ENCODE measurements at regions not wholly inside any gene's neighbourhood (a gene's known extent, or its start where the extent isn't known, plus 50 kb on each side); places are given as distances from the start of the nearest gene placed in this dataset.
A peak's percentile ranks its signal among the peaks of the same experiment; 100 is the strongest.
"Not testable (repeated sequence)": the region's sequence is repeated elsewhere in the genome, so short reads cannot be mapped to it uniquely, and the experiment has no call there.

- H3K4me1 ChIP-seq (ENCODE audit: control insufficient read depth, low read depth, low read length); H3K27me3 ChIP-seq (ENCODE audit: control insufficient read depth, insufficient read depth, low read length): not testable (repeated sequence)
These were observed 81.8 kb upstream of the PZP start for GRCh38 chr12:9289984-9290383.

GRCh38 chr12:9284724-9285123 is 76.5 kb upstream of the PZP start:
- H3K9me3 ChIP-seq (ENCODE audit: control insufficient read depth, low read depth, low read length); H3K4me1 ChIP-seq (ENCODE audit: control insufficient read depth, low read depth, low read length); H3K27me3 ChIP-seq (ENCODE audit: control insufficient read depth, insufficient read depth, low read length); H3K27ac ChIP-seq (ENCODE audit: low read length); H3K36me3 ChIP-seq (ENCODE audit: control insufficient read depth, low read depth, low read length): not testable (repeated sequence)
- Histone ChIP-seq H3K4me3 (ENCODE audit: low read length) (peak overlapping the region; percentile 64), H3K9ac (ENCODE audit: low read length) (peak overlapping the region; percentile 68)

More at GRCh38 chr12:9289984-9290383, 81.8 kb upstream of the PZP start:
- H3K36me3 ChIP-seq (ENCODE audit: control insufficient read depth, low read depth, low read length); H3K9me3 ChIP-seq (ENCODE audit: control insufficient read depth, low read depth, low read length); H3K9ac ChIP-seq (ENCODE audit: low read length); H3K4me3 ChIP-seq (ENCODE audit: low read length); H3K27ac ChIP-seq (ENCODE audit: low read length): not testable (repeated sequence)

DNA sequence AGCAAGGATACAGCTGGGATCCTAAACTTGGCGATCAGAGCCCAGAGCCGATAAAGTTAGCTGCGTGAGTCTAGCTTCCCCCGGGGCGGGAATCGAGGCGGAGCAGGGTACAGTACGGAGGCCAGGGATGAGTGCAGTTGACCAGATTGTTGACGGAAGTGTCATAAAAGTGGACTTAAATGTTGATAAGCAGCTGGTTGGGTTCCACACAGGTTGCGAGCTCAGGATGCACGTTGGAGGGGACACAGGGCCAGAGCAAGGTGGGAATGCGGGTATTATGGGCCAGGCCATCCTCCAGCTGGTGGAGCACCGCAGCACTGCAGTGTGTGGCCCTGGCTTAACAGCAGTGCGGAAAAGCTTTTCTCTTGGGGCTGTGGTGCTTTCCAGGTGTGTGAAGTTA is 76.0 kb upstream of the PZP start:
- H3K4me3 ChIP-seq (ENCODE audit: low read length) = peak overlapping the region; percentile 64
- not testable (repeated sequence) for H3K27ac ChIP-seq (ENCODE audit: low read length); H3K4me1 ChIP-seq (ENCODE audit: control insufficient read depth, low read depth, low read length); H3K27me3 ChIP-seq (ENCODE audit: control insufficient read depth, insufficient read depth, low read length); H3K9me3 ChIP-seq (ENCODE audit: control insufficient read depth, low read depth, low read length); H3K36me3 ChIP-seq (ENCODE audit: control insufficient read depth, low read depth, low read length)
- H3K9ac ChIP-seq (ENCODE audit: low read length) = peak overlapping the region; percentile 68

DNA sequence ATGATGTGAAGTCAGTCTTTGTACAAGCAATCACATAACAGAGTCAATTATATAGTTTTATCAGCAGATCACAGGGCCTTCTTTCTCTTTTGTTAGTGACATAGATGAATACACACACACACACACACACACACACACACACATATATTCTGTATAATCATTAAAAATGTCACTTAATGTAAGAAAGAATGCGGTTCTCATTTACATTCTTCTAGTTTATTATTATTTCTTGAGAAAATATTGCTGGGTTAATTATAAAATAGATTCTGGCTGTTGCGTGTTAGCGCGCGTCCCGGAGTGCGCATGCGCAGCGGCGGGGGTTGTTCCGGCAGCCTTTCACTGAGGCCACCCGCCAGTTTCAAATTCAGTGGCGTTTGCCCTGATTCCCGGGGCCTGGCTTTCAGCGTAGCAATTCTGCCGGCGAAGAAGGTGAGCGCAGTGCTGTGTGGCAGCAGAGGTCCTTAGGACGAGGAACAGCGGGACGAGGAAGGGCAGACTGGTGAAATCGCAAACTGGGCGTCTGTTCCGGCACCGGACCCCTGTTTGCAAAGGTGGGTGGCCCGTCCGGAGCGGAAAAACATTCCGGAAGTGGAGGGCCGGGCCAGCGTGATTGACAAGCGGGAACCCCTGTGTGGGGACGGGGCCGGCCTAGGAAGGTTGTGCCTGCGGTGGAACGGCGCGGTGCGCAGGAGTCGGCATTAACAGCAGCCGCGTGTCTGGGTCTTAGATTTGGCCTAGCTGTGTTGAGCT is 75.3 kb upstream of the PZP start:
- not testable (repeated sequence) for H3K9me3 ChIP-seq (ENCODE audit: control insufficient read depth, low read depth, low read length); H3K4me1 ChIP-seq (ENCODE audit: control insufficient read depth, low read depth, low read length); H3K27ac ChIP-seq (ENCODE audit: low read length); H3K36me3 ChIP-seq (ENCODE audit: control insufficient read depth, low read depth, low read length); H3K27me3 ChIP-seq (ENCODE audit: control insufficient read depth, insufficient read depth, low read length)
- Histone ChIP-seq H3K9ac (ENCODE audit: low read length) (peak overlapping the region; percentile 77), H3K4me3 (ENCODE audit: low read length) (peak overlapping the region; percentile 64)

DNA sequence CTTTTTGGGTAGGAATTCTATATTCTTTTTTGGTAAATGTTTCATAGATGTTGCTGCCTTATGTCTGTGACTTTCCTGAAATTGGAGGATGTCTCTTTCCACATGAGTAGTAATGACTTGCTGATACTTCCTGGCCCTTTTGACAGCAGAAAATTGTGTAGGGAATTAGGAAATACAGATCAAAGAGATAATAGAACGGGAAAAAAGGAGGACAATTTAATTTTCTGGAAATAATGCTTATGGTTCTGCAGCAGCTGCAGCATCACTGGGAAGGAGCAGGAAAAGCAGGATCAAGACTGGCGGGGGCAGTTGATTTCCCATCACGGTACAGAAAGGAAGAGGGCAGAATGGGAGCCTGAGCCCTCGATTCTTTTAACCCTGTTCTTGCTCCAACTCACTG is 68.8 kb upstream of the PZP start:
- Histone ChIP-seq H3K4me3 (ENCODE audit: low read length) (no peak overlapping the region), H3K36me3 (ENCODE audit: control insufficient read depth, low read depth, low read length) (no peaks in the 10 kb centered on the region), H3K27ac (ENCODE audit: low read length) (no peak overlapping the region), H3K9ac (ENCODE audit: low read length) (no peak overlapping the region), H3K27me3 (ENCODE audit: control insufficient read depth, insufficient read depth, low read length) (no peaks in the 10 kb centered on the region), H3K9me3 (ENCODE audit: control insufficient read depth, low read depth, low read length) (no peaks in the 10 kb centered on the region), H3K4me1 (ENCODE audit: control insufficient read depth, low read depth, low read length) (no peaks in the 10 kb centered on the region)

- no peak overlapping the region for H3K9ac ChIP-seq (ENCODE audit: low read length)
- H3K9me3 ChIP-seq (ENCODE audit: control insufficient read depth, low read depth, low read length) = no peaks in the 10 kb centered on the region
- no peaks in the 10 kb centered on the region for H3K36me3 ChIP-seq (ENCODE audit: control insufficient read depth, low read depth, low read length)
- no peaks in the 10 kb centered on the region for H3K4me1 ChIP-seq (ENCODE audit: control insufficient read depth, low read depth, low read length)
- no peaks in the 10 kb centered on the region for H3K27me3 ChIP-seq (ENCODE audit: control insufficient read depth, insufficient read depth, low read length)
- H3K27ac ChIP-seq (ENCODE audit: low read length) = no peak overlapping the region
- no peak overlapping the region for H3K4me3 ChIP-seq (ENCODE audit: low read length)
These were observed 65.1 kb upstream of the PZP start for GRCh38 chr12:9273276-9273675.

GRCh38 chr12:9271875-9272274 is 63.7 kb upstream of the PZP start:
- Histone ChIP-seq H3K27me3 (ENCODE audit: control insufficient read depth, insufficient read depth, low read length) (no peaks in the 10 kb centered on the region), H3K4me3 (ENCODE audit: low read length) (no peak overlapping the region), H3K9me3 (ENCODE audit: control insufficient read depth, low read depth, low read length) (no peaks in the 10 kb centered on the region), H3K36me3 (ENCODE audit: control insufficient read depth, low read depth, low read length) (no peaks in the 10 kb centered on the region), H3K27ac (ENCODE audit: low read length) (no peak overlapping the region), H3K9ac (ENCODE audit: low read length) (no peak overlapping the region), H3K4me1 (ENCODE audit: control insufficient read depth, low read depth, low read length) (no peaks in the 10 kb centered on the region)

DNA sequence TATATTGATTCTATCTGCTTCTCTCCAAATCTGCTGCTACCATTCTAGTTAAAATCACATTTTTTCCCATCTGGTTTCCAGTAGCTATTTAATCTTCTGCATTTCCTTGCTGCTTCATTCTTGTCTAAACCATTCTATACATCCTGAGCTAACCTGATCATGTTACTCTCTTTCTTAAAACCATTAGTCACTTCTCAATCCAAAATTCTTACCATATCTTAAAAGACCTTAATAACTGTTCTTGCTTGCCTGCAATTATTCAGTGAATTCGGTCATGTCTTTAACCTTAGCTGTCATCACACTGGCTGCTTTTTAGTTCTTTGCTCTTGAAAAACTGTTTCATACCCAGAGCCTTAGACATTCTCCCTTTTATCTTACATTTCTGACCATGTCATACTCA is 56.4 kb upstream of the PZP start:
- Histone ChIP-seq H3K9ac (ENCODE audit: low read length) (no peak overlapping the region), H3K27ac (ENCODE audit: low read length) (no peak overlapping the region), H3K9me3 (ENCODE audit: control insufficient read depth, low read depth, low read length) (no peaks in the 10 kb centered on the region), H3K4me3 (ENCODE audit: low read length) (no peak overlapping the region), H3K4me1 (ENCODE audit: control insufficient read depth, low read depth, low read length) (no peaks in the 10 kb centered on the region), H3K27me3 (ENCODE audit: control insufficient read depth, insufficient read depth, low read length) (no peaks in the 10 kb centered on the region), H3K36me3 (ENCODE audit: control insufficient read depth, low read depth, low read length) (no peaks in the 10 kb centered on the region)

GRCh38 chr12:9260931-9261330 is 52.7 kb upstream of the PZP start:
- Histone ChIP-seq H3K27ac (ENCODE audit: low read length) (no peak overlapping the region), H3K4me1 (ENCODE audit: control insufficient read depth, low read depth, low read length) (peaks cover 8% of the 10 kb centered on the region), H3K36me3 (ENCODE audit: control insufficient read depth, low read depth, low read length) (no peaks in the 10 kb centered on the region), H3K27me3 (ENCODE audit: control insufficient read depth, insufficient read depth, low read length) (no peaks in the 10 kb centered on the region), H3K9ac (ENCODE audit: low read length) (no peak overlapping the region), H3K4me3 (ENCODE audit: low read length) (no peak overlapping the region), H3K9me3 (ENCODE audit: control insufficient read depth, low read depth, low read length) (no peaks in the 10 kb centered on the region)

GRCh38 chr12:9258676-9259075 is 50.5 kb upstream of the PZP start:
- Histone ChIP-seq H3K4me3 (ENCODE audit: low read length) (no peak overlapping the region), H3K9ac (ENCODE audit: low read length) (no peak overlapping the region), H3K4me1 (ENCODE audit: control insufficient read depth, low read depth, low read length) (peaks cover 13% of the 10 kb centered on the region), H3K27ac (ENCODE audit: low read length) (no peak overlapping the region), H3K36me3 (ENCODE audit: control insufficient read depth, low read depth, low read length) (no peaks in the 10 kb centered on the region), H3K9me3 (ENCODE audit: control insufficient read depth, low read depth, low read length) (no peaks in the 10 kb centered on the region), H3K27me3 (ENCODE audit: control insufficient read depth, insufficient read depth, low read length) (no peaks in the 10 kb centered on the region)
